Activated T-cell treated with anti-CD3 and anti-CD28 coated beads, Interleukin-2, amount 50 U/mL, for 1 hour (primary cell): ENCODE measurements at regions not wholly inside any gene's neighbourhood (a gene's known extent, or its start where the extent isn't known, plus 50 kb on each side); places are given as distances from the start of the nearest gene placed in this dataset.

Source experiments
- DNase-seq: peaks from one replicate; pipeline ENCODE4 v3.0.0-alpha.2; 2020

GRCh38 chr16:61596655-61597054 lies 439.6 kb downstream of the CDH8 start:
- no peak for DNase-seq

GRCh38 chr16:61595605-61596004 lies 440.6 kb downstream of the CDH8 start:
- DNase-seq = no peak

GRCh38 chr16:61590577-61590976 lies 445.7 kb downstream of the CDH8 start:
- no peak for DNase-seq

GRCh38 chr16:61587526-61587925 lies 448.7 kb downstream of the CDH8 start:
- DNase-seq = no peak

GRCh38 chr16:61581417-61582046 lies 454.7 kb downstream of the CDH8 start:
- DNase-seq = no peak

- DNase-seq = no peak
These were observed 455.7 kb downstream of the CDH8 start for GRCh38 chr16:61580579-61580978.

- DNase-seq = no peak
These were observed 457.0 kb downstream of the CDH8 start for GRCh38 chr16:61579195-61579594.

- no peak for DNase-seq
These were observed 459.8 kb downstream of the CDH8 start for GRCh38 chr16:61576476-61576875.

- no peak for DNase-seq
These were observed 460.6 kb downstream of the CDH8 start for GRCh38 chr16:61575617-61576016.

GRCh38 chr16:61569028-61569427 lies 467.2 kb downstream of the CDH8 start:
- DNase-seq = no peak

GRCh38 chr16:61564716-61565115 lies 471.5 kb downstream of the CDH8 start:
- DNase-seq = no peak

GRCh38 chr16:61555718-61556441 lies 480.4 kb downstream of the CDH8 start:
- no peak for DNase-seq

GRCh38 chr16:61549327-61549726 lies 486.9 kb downstream of the CDH8 start:
- no peak for DNase-seq

- DNase-seq = no peak
These were observed 488.6 kb downstream of the CDH8 start for GRCh38 chr16:61547626-61548025.

- no peak for DNase-seq
These were observed 492.1 kb downstream of the CDH8 start for GRCh38 chr16:61544165-61544564.

- no peak for DNase-seq
These were observed 496.0 kb downstream of the CDH8 start for GRCh38 chr16:61540216-61540615.

- no peak for DNase-seq
These were observed 505.5 kb downstream of the CDH8 start for GRCh38 chr16:61530697-61531096.

GRCh38 chr16:61500851-61501250 lies 535.4 kb downstream of the CDH8 start:
- no peak for DNase-seq

GRCh38 chr16:61480250-61480649 lies 556.0 kb downstream of the CDH8 start:
- DNase-seq = no peak

GRCh38 chr16:61471737-61472136 lies 564.5 kb downstream of the CDH8 start:
- DNase-seq = no peak

- DNase-seq = no peak
These were observed 565.2 kb downstream of the CDH8 start for GRCh38 chr16:61471023-61471422.

- DNase-seq = no peak
These were observed 571.0 kb downstream of the CDH8 start for GRCh38 chr16:61465285-61465684.

GRCh38 chr16:61460020-61460419 lies 576.2 kb downstream of the CDH8 start:
- no peak for DNase-seq

GRCh38 chr16:61435346-61435745 lies 600.9 kb downstream of the CDH8 start:
- DNase-seq = no peak

- no peak for DNase-seq
These were observed 603.8 kb downstream of the CDH8 start for GRCh38 chr16:61432421-61432820.
